GM19397 (cell line): ENCODE measurements at regions not wholly inside any gene's neighbourhood (a gene's known extent, or its start where the extent isn't known, plus 50 kb on each side); places are given as distances from the start of the nearest gene placed in this dataset.
"Not testable (repeated sequence)": the region's sequence is repeated elsewhere in the genome, so short reads cannot be mapped to it uniquely, and the experiment has no call there.

ENCODE experiments used
- ATAC-seq: cut with Tn5 transposase; IDR thresholded peaks from one replicate; pipeline ENCODE4 v1.9.1; 2021; ENCODE audit warnings: mild to moderate bottlenecking, moderate library complexity; ENCODE audit not compliant: unreplicated experiment

GRCh38 chr3:177249203-177249602 is 51.9 kb upstream of the TBL1XR1 start:
- no peak for ATAC-seq

DNA sequence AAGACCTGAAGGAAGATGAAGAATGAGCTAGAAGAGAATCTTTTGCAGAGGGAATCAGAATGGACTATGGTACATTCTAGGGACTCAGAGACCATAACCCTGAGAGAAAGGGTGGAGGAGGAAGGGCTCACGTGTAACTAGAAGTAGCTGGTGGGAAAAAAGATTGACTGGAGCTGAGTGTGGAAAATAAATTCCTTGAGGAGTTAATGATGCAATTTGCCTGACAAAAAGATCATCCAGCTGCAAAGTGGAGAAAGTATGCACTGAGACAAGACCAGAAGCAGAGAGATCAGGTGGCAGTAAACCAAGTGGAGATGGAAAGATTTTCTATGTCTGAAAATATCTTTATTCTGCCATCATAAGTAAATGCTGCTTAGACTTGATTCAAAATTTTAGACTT is 52.9 kb upstream of the TBL1XR1 start:
- no peak for ATAC-seq

GRCh38 chr3:177251755-177252154 is 54.5 kb upstream of the TBL1XR1 start:
- ATAC-seq, result no peak

DNA sequence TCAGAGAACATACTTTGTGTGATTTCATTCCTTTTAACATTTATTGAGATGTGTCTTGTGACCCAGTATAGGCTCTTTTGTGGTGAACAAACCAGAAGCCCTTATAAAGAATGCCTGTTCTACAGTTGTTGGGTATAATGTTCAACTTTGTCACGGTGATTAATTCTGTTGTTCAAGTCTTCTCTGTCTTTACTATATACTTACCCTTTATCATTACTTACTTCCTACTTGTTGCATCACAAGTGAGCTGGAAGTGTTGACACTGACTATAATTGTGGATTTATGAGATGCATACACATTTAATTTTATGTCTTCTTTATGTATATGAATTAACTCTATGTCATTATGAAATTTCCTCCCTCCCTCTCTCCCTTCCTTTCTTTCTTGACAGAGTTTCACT is 59.7 kb upstream of the TBL1XR1 start:
- ATAC-seq, result no peak

GRCh38 chr3:177257625-177258024 is 60.3 kb upstream of the TBL1XR1 start:
- no peak for ATAC-seq

GRCh38 chr3:177262396-177262795 is 65.1 kb upstream of the TBL1XR1 start:
- ATAC-seq, result no peak

GRCh38 chr3:177263615-177264368 is 66.5 kb upstream of the TBL1XR1 start:
- no peak for ATAC-seq

DNA sequence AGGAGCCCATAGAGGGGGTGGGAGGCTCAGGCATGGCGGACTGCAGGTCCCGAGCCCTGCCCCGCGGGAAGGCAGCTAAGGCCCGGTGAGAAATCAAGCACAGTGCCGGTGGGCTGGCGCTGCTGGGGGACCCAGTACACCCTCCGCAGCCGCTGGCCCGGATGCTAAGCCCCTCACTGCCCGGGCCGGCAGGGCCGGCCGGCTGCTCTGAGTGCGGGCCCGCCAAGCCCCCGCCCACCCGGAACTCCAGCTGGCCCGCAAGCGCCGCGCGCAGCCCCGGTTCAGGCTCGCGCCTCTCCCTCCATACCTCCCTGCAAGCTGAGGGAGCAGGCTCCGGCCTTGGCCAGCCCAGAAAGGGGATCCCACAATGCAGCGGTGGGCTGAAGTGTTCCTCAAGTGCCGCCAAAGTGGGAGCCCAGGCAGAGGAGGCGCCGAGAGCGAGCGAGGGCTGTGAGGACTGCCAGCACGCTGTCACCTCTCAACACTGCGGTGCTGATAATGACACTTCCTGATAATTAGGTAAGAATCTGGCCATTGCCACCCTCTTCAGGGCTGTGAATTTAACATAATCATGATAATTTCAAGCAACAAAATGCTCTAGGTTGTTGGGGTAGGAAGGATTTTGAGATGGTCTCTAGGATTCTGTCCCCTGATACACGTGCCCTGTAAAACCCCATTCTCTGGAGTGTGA is 74.7 kb upstream of the TBL1XR1 start:
- ATAC-seq, result not testable (repeated sequence)

DNA sequence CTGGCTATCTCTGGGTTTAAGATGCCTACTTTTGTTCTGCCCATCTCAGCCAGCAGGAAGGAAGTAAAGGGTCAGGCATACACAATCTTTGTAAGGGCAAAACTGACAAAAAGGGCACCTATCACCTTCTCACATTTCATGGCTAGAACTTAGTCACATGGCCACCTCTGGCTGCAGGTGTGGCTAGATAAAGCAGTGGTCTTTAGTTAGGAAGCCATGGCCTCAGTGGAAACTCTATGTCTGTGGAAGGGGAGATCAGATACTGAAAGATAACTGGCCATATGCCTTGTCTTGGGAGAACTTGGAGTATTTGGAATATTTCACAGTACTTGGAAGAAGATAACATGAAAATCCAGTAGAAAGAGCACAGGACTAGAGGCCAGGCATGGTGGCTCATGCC is 80.7 kb upstream of the TBL1XR1 start:
- ATAC-seq, result no peak

DNA sequence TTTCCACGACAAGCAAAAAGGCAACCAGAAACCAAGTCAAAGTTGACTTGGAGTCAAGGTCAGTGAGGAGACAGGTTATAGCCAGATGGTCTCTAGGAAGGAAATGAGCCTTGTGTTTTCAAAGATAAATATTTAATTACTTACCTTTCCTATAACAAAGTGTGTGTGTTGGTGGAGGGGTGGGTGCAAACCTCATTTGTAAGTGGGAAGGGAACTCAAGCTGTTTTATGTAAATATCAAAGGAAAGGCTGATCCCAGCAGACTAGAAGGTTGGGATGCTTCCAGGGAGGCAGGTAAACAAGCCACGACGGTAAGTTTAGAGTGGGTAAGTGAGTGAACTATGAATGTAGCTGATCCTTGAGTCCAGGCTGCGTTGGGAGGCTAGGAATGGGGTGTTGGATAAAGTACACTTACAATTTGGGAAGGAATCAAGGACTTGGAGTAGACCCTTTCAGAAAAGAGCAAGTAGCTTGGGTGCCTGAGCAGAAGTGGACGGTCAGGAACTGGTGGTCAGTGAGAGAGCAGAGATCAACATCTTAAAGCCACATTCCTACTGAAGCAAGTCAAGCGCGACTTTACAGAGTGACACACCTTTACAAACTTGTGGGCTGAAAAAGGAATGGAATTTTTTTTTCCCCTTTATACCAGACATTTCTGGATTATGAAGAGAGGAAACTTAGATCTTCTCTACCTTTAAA is 82.0 kb upstream of the TBL1XR1 start:
- ATAC-seq, result no peak

DNA sequence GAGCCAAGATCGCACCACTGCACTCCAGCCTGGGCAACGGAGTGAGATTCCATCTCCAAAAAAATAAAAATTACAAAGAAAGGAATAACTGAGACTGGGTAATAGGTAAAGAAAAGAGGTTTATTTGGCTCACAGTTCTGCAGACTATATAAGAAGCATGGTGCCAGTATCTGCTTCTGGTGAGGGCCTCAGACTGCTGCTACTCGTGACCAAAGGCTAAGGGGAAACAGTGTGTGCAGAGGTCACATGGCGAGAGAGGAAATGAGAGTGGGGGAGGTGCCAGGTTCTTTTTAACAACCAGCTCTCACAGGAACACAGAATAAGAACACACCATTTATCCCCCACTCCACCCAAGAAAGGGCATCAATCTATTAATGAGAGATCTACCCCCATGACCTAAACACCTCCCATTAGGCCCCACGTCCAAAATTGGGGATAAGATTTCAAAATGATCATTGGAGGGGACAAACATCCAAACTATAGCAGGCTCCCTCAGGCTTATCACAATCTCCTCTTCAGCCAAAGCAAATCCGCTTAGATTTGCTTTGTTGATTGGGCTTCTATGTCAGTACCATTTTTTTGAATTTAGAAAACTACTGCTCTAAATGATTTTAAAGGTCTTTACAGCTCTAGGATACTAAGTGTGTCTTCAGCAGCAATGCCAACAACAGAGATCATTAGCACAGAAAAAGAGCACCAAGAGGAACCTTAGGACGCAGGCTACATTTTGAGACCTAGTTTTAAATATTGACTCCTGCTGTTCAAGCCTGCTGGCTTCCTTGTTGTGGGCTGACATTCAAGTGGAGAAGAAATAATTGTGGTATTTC is 84.2 kb upstream of the TBL1XR1 start:
- peak; percentile 68 for ATAC-seq

GRCh38 chr3:177282119-177282655 is 84.9 kb upstream of the TBL1XR1 start:
- no peak for ATAC-seq

DNA sequence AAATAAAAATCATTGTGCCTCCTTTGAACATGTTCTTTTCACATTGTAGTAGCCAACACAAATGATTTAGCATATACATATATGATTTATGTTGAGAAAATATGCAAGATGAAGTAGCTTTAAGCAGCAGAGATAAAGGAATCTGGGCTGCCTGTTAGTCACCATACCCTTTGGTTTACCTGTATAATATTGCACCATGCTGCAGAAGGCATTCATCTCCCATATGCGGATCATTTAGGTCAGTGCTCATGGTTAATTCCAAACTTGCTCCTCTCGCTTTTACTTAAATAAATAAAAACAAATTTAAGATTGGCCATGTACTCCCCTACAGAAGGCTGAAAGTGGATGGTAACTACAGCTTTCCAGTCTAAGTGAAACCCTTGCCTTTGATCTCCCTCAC is 86.7 kb upstream of the TBL1XR1 start:
- no peak for ATAC-seq

- ATAC-seq, result no peak
Measured at GRCh38 chr3:177284383-177284881, 87.2 kb upstream of the TBL1XR1 start.

GRCh38 chr3:177286034-177286433 is 88.8 kb upstream of the TBL1XR1 start:
- ATAC-seq, result no peak

- no peak for ATAC-seq
Measured at GRCh38 chr3:177287231-177287630, 89.9 kb upstream of the TBL1XR1 start.

GRCh38 chr3:177290633-177291032 is 93.4 kb upstream of the TBL1XR1 start:
- no peak for ATAC-seq

GRCh38 chr3:177294221-177294620 is 96.9 kb upstream of the TBL1XR1 start:
- no peak for ATAC-seq

DNA sequence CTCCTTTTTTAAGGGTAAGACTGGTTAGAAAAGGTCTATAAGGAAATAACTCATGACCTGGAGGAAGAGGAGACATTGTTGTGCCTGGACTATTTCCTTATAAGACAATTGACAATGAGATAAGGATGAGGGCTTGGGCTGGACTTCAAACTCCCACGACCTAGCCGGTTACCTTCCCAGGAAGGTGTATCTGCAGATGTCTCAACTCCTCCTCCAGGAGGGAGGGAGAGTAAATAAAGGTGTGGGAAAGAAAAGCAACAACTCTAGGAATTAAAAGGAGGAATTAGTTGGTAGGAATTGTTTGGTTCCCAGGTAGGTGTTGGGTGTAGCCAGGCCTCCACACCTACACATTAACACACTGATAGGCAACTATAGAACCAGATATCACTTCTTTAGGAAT is 97.8 kb upstream of the TBL1XR1 start:
- ATAC-seq, result no peak

- no peak for ATAC-seq
Measured at GRCh38 chr3:177299250-177299649, 102.0 kb upstream of the TBL1XR1 start.
